ENCODE measurements at regions not wholly inside any gene's neighbourhood (a gene's known extent, or its start where the extent isn't known, plus 50 kb on each side); places are given as distances from the start of the nearest gene placed in this dataset.
"Not testable (repeated sequence)": the region's sequence is repeated elsewhere in the genome, so short reads cannot be mapped to it uniquely, and the experiment has no call there.

DNA sequence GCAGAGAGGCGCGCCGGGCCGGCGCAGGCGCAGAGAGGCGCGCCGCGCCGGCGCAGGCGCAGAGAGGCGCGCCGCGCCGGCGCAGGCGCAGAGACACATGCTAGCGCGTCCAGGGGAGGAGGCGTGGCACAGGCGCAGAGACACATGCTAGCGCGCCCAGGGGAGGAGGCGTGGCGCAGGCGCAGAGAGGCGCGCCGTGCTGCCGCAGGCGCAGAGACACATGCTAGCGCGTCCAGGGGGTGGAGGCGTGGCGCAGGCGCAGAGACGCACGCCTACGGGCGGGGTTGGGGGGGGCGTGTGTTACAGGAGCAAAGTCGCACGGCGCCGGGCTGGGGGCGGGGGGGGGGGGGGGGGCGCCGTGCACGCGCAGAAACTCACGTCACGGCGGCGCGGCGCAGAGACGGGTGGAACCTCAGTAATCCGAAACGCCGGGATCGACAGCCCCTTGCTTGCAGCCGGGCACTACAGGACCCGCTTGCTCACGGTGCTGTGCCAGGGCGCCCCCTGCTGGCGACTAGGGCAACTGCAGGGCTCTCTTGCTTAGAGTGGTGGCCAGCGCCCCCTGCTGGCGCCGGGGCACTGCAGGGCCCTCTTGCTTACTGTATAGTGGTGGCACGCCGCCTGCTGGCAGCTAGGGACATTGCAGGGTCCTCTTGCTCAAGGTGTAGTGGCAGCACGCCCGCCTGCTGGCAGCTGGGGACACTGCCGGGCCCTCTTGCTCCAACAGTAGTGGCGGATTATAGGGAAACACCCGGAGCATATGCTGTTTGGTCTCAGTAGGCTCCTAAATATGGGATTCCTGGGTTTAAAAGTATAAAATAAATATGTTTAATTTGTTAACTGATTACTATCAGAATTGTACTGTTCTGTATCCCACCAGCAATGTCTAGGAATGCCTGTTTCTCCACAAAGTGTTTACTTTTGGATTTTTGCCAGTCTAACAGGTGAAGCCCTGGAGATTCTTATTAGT is 269.9 kb downstream of the OR4F29 start:
- H3K4me3 ChIP-seq (replicated peaks in 1 of 4; ENCODE audit: control extremely low read depth in 1 of 4, insufficient read depth in 1 of 4, low read depth in 3 of 4, low read length in 4 of 4); H3K9me3 ChIP-seq (ENCODE audit: control insufficient read depth, insufficient read depth, low read depth, low read length); H3K4me1 ChIP-seq (ENCODE audit: control insufficient read depth, extremely low read depth, insufficient read depth, low read length); H3K27ac ChIP-seq (ENCODE audit: insufficient read depth, low read length); H3K4me2 ChIP-seq (ENCODE audit: extremely low read depth, insufficient read depth, low read length); H3K9ac ChIP-seq (ENCODE audit: insufficient read depth, low read length); H3K36me3 ChIP-seq (ENCODE audit: control insufficient read depth, insufficient read depth, low read length); H3K79me2 ChIP-seq (ENCODE audit: control insufficient read depth, insufficient read depth, low read length); H2AFZ ChIP-seq (ENCODE audit: low read length); H3K27me3 ChIP-seq (ENCODE audit: control insufficient read depth, insufficient read depth, low read length); H4K20me1 ChIP-seq (ENCODE audit: control insufficient read depth, extremely low read depth, insufficient read depth, low read length): not testable (repeated sequence)
- DNase-seq (ENCODE audit: low read depth in 2 of 2) = peak; percentile 66 to 69

DNA sequence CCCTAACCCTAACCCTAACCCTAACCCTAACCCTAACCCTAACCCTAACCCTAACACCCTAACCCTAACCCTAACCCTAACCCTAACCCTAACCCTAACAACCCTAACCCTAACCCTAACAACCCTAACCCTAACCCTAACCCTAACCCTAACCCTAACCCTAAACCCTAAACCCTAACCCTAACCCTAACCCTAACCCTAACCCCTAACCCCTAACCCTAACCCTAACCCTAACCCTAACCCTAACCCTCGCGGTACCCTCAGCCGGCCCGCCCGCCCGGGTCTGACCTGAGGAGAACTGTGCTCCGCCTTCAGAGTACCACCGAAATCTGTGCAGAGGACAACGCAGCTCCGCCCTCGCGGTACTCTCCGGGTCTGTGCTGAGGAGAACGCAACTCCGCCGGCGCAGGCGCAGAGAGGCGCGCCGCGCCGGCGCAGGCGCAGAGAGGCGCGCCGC is 270.7 kb downstream of the OR4F29 start:
- not testable (repeated sequence) for H3K27me3 ChIP-seq (ENCODE audit: control insufficient read depth, insufficient read depth, low read length); H3K4me2 ChIP-seq (ENCODE audit: extremely low read depth, insufficient read depth, low read length); H3K4me1 ChIP-seq (ENCODE audit: control insufficient read depth, extremely low read depth, insufficient read depth, low read length); H3K9ac ChIP-seq (ENCODE audit: insufficient read depth, low read length); H2AFZ ChIP-seq (ENCODE audit: low read length); H4K20me1 ChIP-seq (ENCODE audit: control insufficient read depth, extremely low read depth, insufficient read depth, low read length); H3K36me3 ChIP-seq (ENCODE audit: control insufficient read depth, insufficient read depth, low read length); H3K79me2 ChIP-seq (ENCODE audit: control insufficient read depth, insufficient read depth, low read length); H3K9me3 ChIP-seq (ENCODE audit: control insufficient read depth, insufficient read depth, low read depth, low read length); H3K27ac ChIP-seq (ENCODE audit: insufficient read depth, low read length); H3K4me3 ChIP-seq (replicated peaks in 1 of 4; ENCODE audit: control extremely low read depth in 1 of 4, insufficient read depth in 1 of 4, low read depth in 3 of 4, low read length in 4 of 4)
- peak in 1 of 2 donors; percentile 0 for DNase-seq (ENCODE audit: low read depth in 2 of 2)

DNA sequence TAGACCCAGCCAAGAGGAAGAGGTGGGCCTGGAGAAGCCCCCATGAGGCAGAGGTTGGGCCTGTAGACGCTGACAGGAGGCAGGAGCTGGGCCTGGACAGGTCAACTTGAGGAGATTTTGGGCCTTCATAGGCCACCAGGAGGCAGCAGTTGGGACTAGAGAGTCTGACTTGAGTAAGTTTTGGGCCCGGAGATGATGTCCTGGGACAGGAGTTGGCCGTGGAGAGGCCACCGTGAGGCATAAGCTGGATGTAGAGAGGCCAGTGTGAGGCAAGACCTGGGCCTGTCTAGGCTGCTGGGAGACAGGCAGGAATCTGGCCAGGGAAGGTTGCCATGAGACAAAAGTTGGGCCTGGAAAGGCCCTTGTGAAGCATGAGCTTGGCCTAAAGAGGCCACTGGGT is 312.6 kb downstream of the OR4F29 start:
- H3K27ac ChIP-seq (ENCODE audit: insufficient read depth, low read length); DNase-seq (ENCODE audit: low read depth in 2 of 2): not testable (repeated sequence)

DNA sequence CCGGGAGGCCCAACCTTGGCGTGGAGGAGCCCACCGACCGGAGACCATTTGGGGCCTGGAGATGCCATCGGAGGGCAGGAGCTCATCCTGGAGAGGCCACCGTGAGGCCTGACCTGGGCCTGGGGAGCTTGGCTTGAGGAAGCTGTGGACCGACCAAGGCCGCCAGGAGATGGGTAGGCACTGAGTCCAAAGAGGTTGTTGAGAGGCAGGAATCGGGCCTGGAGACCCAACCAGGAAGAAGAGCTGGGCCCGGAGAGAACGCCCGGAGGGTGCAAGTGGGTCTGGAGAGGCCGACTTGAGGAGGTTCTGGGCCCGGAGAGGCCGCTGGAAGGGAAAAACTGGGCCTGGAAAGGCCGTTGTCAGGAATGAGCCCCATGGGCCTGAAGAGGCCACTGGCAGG is 313.8 kb downstream of the OR4F29 start:
- H3K36me3 ChIP-seq (ENCODE audit: control insufficient read depth, insufficient read depth, low read length); H3K27ac ChIP-seq (ENCODE audit: insufficient read depth, low read length); H3K27me3 ChIP-seq (ENCODE audit: control insufficient read depth, insufficient read depth, low read length); H3K4me2 ChIP-seq (ENCODE audit: extremely low read depth, insufficient read depth, low read length); H3K9ac ChIP-seq (ENCODE audit: insufficient read depth, low read length); H3K79me2 ChIP-seq (ENCODE audit: control insufficient read depth, insufficient read depth, low read length); DNase-seq (ENCODE audit: low read depth in 2 of 2); H3K9me3 ChIP-seq (ENCODE audit: control insufficient read depth, insufficient read depth, low read depth, low read length); H3K4me3 ChIP-seq (replicated peaks in 1 of 4; ENCODE audit: control extremely low read depth in 1 of 4, insufficient read depth in 1 of 4, low read depth in 3 of 4, low read length in 4 of 4); H2AFZ ChIP-seq (ENCODE audit: low read length); H4K20me1 ChIP-seq (ENCODE audit: control insufficient read depth, extremely low read depth, insufficient read depth, low read length); H3K4me1 ChIP-seq (ENCODE audit: control insufficient read depth, extremely low read depth, insufficient read depth, low read length): not testable (repeated sequence)

More for the DNA sequence above, 312.6 kb downstream of the OR4F29 start:
- not testable (repeated sequence) for H3K4me2 ChIP-seq (ENCODE audit: extremely low read depth, insufficient read depth, low read length); H3K79me2 ChIP-seq (ENCODE audit: control insufficient read depth, insufficient read depth, low read length); H3K9ac ChIP-seq (ENCODE audit: insufficient read depth, low read length); H2AFZ ChIP-seq (ENCODE audit: low read length); H3K4me3 ChIP-seq (replicated peaks in 1 of 4; ENCODE audit: control extremely low read depth in 1 of 4, insufficient read depth in 1 of 4, low read depth in 3 of 4, low read length in 4 of 4); H3K4me1 ChIP-seq (ENCODE audit: control insufficient read depth, extremely low read depth, insufficient read depth, low read length); H3K27me3 ChIP-seq (ENCODE audit: control insufficient read depth, insufficient read depth, low read length); H3K9me3 ChIP-seq (ENCODE audit: control insufficient read depth, insufficient read depth, low read depth, low read length); H4K20me1 ChIP-seq (ENCODE audit: control insufficient read depth, extremely low read depth, insufficient read depth, low read length); H3K36me3 ChIP-seq (ENCODE audit: control insufficient read depth, insufficient read depth, low read length)

DNA sequence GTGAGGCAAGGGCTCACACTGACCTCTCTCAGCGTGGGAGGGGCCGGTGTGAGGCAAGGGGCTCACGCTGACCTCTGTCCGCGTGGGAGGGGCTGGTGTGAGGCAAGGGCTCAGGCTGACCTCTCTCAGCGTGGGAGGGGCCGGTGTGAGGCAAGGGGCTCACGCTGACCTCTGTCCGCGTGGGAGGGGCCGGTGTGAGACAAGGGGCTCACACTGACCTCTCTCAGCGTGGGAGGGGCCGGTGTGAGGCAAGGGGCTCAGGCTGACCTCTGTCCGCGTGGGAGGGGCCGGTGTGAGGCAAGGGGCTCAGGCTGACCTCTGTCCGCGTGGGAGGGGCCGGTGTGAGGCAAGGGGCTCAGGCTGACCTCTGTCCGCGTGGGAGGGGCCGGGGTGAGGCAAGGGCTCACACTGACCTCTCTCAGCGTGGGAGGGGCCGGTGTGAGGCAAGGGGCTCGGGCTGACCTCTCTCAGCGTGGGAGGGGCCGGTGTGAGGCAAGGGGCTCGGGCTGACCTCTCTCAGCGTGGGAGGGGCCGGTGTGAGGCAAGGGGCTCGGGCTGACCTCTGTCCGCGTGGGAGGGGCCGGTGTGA is 315.0 kb downstream of the OR4F29 start:
- not testable (repeated sequence) for H3K79me2 ChIP-seq (ENCODE audit: control insufficient read depth, insufficient read depth, low read length); H3K27me3 ChIP-seq (ENCODE audit: control insufficient read depth, insufficient read depth, low read length); H3K27ac ChIP-seq (ENCODE audit: insufficient read depth, low read length); H3K36me3 ChIP-seq (ENCODE audit: control insufficient read depth, insufficient read depth, low read length); H3K9ac ChIP-seq (ENCODE audit: insufficient read depth, low read length); H3K4me1 ChIP-seq (ENCODE audit: control insufficient read depth, extremely low read depth, insufficient read depth, low read length); H3K4me3 ChIP-seq (replicated peaks in 1 of 4; ENCODE audit: control extremely low read depth in 1 of 4, insufficient read depth in 1 of 4, low read depth in 3 of 4, low read length in 4 of 4); DNase-seq (ENCODE audit: low read depth in 2 of 2); H3K4me2 ChIP-seq (ENCODE audit: extremely low read depth, insufficient read depth, low read length); H3K9me3 ChIP-seq (ENCODE audit: control insufficient read depth, insufficient read depth, low read depth, low read length); H2AFZ ChIP-seq (ENCODE audit: low read length); H4K20me1 ChIP-seq (ENCODE audit: control insufficient read depth, extremely low read depth, insufficient read depth, low read length)

DNA sequence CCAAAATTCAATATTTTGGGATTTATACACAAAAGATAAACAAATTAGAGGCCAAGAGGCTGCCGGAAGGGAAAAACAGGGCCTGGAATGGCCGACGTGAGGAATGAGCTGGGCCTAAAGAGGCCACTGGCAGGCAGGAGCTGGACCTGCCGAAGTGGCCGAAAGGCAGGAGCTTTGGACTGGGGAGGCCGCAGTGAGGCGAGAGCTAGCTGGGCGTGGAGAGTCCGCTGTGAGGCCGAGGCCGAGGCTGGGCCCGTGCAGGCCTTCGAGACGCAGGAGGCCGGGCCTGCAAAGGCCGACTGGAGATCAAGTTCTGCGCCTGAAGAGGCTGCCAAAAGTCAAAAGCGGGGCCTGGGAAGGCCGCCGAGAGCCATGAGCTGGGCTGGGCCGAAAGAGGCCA is 316.5 kb downstream of the OR4F29 start:
- not testable (repeated sequence) for H3K4me3 ChIP-seq (replicated peaks in 1 of 4; ENCODE audit: control extremely low read depth in 1 of 4, insufficient read depth in 1 of 4, low read depth in 3 of 4, low read length in 4 of 4); H4K20me1 ChIP-seq (ENCODE audit: control insufficient read depth, extremely low read depth, insufficient read depth, low read length); H3K4me1 ChIP-seq (ENCODE audit: control insufficient read depth, extremely low read depth, insufficient read depth, low read length); H3K27me3 ChIP-seq (ENCODE audit: control insufficient read depth, insufficient read depth, low read length); H3K79me2 ChIP-seq (ENCODE audit: control insufficient read depth, insufficient read depth, low read length); H3K27ac ChIP-seq (ENCODE audit: insufficient read depth, low read length); DNase-seq (ENCODE audit: low read depth in 2 of 2); H2AFZ ChIP-seq (ENCODE audit: low read length); H3K9ac ChIP-seq (ENCODE audit: insufficient read depth, low read length); H3K36me3 ChIP-seq (ENCODE audit: control insufficient read depth, insufficient read depth, low read length); H3K4me2 ChIP-seq (ENCODE audit: extremely low read depth, insufficient read depth, low read length); H3K9me3 ChIP-seq (ENCODE audit: control insufficient read depth, insufficient read depth, low read depth, low read length)
